Vagina (tissue), 2 donors: ENCODE measurements at regions not wholly inside any gene's neighbourhood (a gene's known extent, or its start where the extent isn't known, plus 50 kb on each side); places are given as distances from the start of the nearest gene placed in this dataset.
"Not testable (repeated sequence)": the region's sequence is repeated elsewhere in the genome, so short reads cannot be mapped to it uniquely, and the experiment has no call there.

Experiments used
- DNase-seq, 2 donors: peaks; one replicate each; pipeline ENCODE4 v3.0.0-alpha.2; 2017; ENCODE audit errors: extremely low spot score in 2 of 2
- H3K27ac ChIP-seq: fragments of 200-600 bp; sonication (generic); one replicate; pipeline ENCODE4 v1.5.1; 2019
- H3K27me3 ChIP-seq: fragments of 200-600 bp; sonication (generic); one replicate; pipeline ENCODE4 v1.5.1; 2019
- H3K36me3 ChIP-seq, 2 donors: fragments of 200-600 bp; sonication (generic); one replicate each; pipeline ENCODE4 v1.5.1; 2017 to 2019
- H3K4me1 ChIP-seq: fragments of 200-600 bp; sonication (generic); one replicate; pipeline ENCODE4 v1.5.1; 2019
- H3K4me3 ChIP-seq, 2 donors: fragments of 200-600 bp; sonication (generic); 1 replicate in 1 of 2; 2 replicates in 1 of 2; pipeline ENCODE4 v1.5.1; 2016 to 2019
- H3K9me3 ChIP-seq: fragments of 200-600 bp; sonication (generic); one replicate; pipeline ENCODE4 v1.5.1; 2019
- POLR2A ChIP-seq, 2 donors: fragments of 450-650 bp; IDR thresholded peaks; one replicate each; pipeline ENCODE4 v1.6.1; 2017; ENCODE audit warnings: antibody characterized with exemption in 2 of 2, mild to moderate bottlenecking in 2 of 2, moderate library complexity in 2 of 2
- POLR2AphosphoS5 ChIP-seq, 2 donors: sonication (generic); formaldehyde crosslinking; IDR thresholded peaks; one replicate each; pipeline ENCODE4 v1.9.0; 2017; ENCODE audit warnings: antibody characterized with exemption in 2 of 2, mild to moderate bottlenecking in 2 of 2, low read depth in 1 of 2; ENCODE audit not compliant: insufficient read depth in 1 of 2
- intact Hi-C: fragments of 100-400 bp; cut with DNase I; formaldehyde crosslinking; loops from one replicate; pipeline ENCODE4 v1.15.1; 2023
- TF ChIP-seq, protein P1 (sequence below), 3 experiments: fragments of 450-650 bp in 2 of 3; fragments of 200-600 bp in 1 of 3; sonication (generic) in 1 of 3; IDR thresholded peaks; one replicate each; pipeline ENCODE4 v1.5.1; 2017 to 2019; ENCODE audit warnings: antibody characterized with exemption in 3 of 3, mild to moderate bottlenecking in 2 of 3, moderate library complexity in 2 of 3

DNA sequence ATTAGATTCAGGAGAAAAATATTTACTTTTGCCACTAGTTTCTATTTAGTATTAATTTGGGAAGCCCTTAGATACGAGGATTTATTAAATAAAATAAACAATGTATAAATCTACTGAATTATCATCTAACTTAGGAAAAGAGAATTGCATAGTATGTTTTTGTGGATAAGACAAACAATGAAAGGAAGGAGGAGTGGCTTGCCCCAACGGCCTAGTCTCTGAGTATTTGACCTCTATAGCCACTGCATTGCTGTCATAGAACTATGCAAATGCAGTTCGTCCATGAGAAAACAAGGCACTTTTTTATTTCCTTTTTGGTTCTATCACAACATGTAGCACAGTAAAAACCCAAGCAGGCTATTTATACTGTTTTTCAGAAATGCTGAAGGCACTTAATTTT is 321.2 kb upstream of the CCNH start:
- intact Hi-C loops: no loop called here
- no peaks in the 10 kb centered on the region for H3K4me1 ChIP-seq
- no peak overlapping the region for H3K27ac ChIP-seq
- no peaks in the 10 kb centered on the region for H3K36me3 ChIP-seq
- H3K27me3 ChIP-seq: no peaks in the 10 kb centered on the region
- H3K9me3 ChIP-seq: no peaks in the 10 kb centered on the region
- DNase-seq: no peak
- no peak overlapping the region for H3K4me3 ChIP-seq
- no peak for TF ChIP-seq POLR2AphosphoS5 (IDR thresholded peaks at IDR 0.05; ENCODE audit: insufficient read depth in 1 of 2, low read depth in 1 of 2)
- TF ChIP-seq, protein P1, sequence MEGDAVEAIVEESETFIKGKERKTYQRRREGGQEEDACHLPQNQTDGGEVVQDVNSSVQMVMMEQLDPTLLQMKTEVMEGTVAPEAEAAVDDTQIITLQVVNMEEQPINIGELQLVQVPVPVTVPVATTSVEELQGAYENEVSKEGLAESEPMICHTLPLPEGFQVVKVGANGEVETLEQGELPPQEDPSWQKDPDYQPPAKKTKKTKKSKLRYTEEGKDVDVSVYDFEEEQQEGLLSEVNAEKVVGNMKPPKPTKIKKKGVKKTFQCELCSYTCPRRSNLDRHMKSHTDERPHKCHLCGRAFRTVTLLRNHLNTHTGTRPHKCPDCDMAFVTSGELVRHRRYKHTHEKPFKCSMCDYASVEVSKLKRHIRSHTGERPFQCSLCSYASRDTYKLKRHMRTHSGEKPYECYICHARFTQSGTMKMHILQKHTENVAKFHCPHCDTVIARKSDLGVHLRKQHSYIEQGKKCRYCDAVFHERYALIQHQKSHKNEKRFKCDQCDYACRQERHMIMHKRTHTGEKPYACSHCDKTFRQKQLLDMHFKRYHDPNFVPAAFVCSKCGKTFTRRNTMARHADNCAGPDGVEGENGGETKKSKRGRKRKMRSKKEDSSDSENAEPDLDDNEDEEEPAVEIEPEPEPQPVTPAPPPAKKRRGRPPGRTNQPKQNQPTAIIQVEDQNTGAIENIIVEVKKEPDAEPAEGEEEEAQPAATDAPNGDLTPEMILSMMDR (IDR thresholded peaks at IDR 0.05): no peak
- TF ChIP-seq POLR2A (IDR thresholded peaks at IDR 0.05): no peak

DNA sequence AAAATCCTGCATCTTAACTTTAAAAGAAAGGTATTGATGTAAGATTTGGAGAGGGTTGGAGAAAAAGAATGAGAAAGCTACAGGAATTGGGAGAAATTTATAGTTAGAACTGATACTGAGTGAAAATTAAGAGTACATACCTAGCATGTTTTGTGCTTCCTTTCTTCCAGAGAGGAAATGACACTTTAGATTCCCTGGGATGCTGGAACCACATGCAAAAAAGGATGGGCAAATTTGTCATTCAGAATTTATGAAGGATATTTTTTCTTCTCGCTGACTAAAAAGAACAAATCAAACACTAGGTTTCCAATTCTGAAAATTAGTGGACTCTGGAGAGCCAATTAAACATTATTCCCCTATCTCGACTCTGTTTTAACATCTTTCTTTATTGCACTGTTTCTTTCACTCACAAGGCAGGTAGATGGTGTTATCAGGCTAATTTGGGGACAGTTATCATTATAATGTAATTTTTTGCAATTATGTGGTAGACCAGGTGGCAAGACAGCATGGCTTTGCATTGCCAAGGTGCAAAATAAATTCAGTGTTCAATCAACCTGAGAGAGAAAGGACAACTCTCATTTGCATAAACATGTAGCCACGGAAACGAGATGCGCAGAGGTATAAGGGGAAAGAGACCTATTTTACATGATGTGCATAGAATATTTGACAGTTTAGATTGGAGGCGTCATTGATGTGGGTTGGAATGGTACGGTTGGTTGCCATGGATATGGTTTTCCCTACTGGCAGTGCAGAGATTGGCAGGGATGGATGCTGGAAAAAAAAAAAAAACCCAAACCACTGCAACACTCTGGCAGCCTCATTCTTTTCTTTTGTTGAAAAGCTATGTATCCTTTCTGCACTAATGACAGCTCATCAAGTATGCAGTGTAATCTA is 320.4 kb upstream of the CCNH start:
- TF ChIP-seq, protein P1 (IDR thresholded peaks at IDR 0.05): no peak
- TF ChIP-seq POLR2AphosphoS5 (IDR thresholded peaks at IDR 0.05; ENCODE audit: insufficient read depth in 1 of 2, low read depth in 1 of 2) (no peak), POLR2A (IDR thresholded peaks at IDR 0.05) (no peak)
- intact Hi-C loops: no loop called here

DNA sequence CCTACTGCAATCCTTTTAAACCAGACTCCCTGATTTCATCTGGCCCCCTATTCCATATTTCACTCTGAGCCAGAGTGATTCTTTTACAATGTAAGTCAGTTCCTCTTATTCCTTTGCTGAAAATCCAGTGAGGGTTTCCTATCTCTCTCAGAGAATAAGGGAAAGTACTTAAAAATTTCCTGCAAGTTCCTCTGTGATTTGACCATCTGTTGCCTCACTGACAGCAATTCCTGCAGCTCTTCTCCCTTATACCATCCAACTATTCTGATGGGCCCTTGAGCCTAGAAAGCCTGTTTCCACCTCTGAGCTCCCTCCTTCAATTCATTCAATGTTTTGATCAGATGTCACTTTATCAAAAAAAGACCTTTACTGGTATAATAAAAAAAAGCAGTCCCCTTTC is 317.1 kb upstream of the CCNH start:
- DNase-seq: no peak
- Histone ChIP-seq H3K27ac (no peak overlapping the region), H3K27me3 (no peaks in the 10 kb centered on the region), H3K4me3 (no peak overlapping the region), H3K36me3 (no peaks in the 10 kb centered on the region), H3K9me3 (no peaks in the 10 kb centered on the region), H3K4me1 (no peaks in the 10 kb centered on the region)
- intact Hi-C loops: no loop called here
- TF ChIP-seq POLR2A (IDR thresholded peaks at IDR 0.05) (no peak), POLR2AphosphoS5 (IDR thresholded peaks at IDR 0.05; ENCODE audit: insufficient read depth in 1 of 2, low read depth in 1 of 2) (no peak)
- TF ChIP-seq, protein P1 (IDR thresholded peaks at IDR 0.05): no peak

More for the DNA sequence above, 320.4 kb upstream of the CCNH start:
- Histone ChIP-seq H3K36me3 (no peaks in the 10 kb centered on the region), H3K27me3 (no peaks in the 10 kb centered on the region), H3K4me1 (no peaks in the 10 kb centered on the region), H3K27ac (no peak overlapping the region), H3K9me3 (no peaks in the 10 kb centered on the region), H3K4me3 (no peak overlapping the region)
- no peak for DNase-seq

DNA sequence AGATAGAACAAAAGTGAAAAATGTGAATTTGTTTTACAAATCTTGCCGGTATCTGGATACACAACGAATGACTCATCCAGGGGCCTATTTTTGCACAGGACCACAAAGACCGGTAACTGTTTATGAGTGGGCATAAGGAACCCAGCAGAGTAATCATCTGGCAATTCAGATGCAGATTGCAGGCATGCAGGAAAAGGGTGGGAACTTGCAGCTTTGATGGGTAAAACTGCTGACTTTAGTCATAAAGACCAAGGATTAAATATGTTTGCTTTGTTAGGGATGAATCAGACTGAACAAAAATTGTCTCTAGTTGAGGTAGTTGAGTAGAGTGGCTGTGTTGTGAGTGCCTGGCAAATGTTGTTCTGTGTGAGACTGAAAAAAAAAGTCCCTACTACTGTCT is 309.6 kb upstream of the CCNH start:
- Histone ChIP-seq H3K27ac (no peak overlapping the region), H3K9me3 (no peaks in the 10 kb centered on the region), H3K36me3 (no peaks in the 10 kb centered on the region), H3K4me3 (no peak overlapping the region), H3K4me1 (no peaks in the 10 kb centered on the region), H3K27me3 (no peaks in the 10 kb centered on the region)
- no peak for TF ChIP-seq POLR2A (IDR thresholded peaks at IDR 0.05)
- TF ChIP-seq POLR2AphosphoS5 (IDR thresholded peaks at IDR 0.05; ENCODE audit: insufficient read depth in 1 of 2, low read depth in 1 of 2): no peak
- TF ChIP-seq, protein P1 (IDR thresholded peaks at IDR 0.05): no peak
- no peak for DNase-seq
- intact Hi-C loops: no loop called here

DNA sequence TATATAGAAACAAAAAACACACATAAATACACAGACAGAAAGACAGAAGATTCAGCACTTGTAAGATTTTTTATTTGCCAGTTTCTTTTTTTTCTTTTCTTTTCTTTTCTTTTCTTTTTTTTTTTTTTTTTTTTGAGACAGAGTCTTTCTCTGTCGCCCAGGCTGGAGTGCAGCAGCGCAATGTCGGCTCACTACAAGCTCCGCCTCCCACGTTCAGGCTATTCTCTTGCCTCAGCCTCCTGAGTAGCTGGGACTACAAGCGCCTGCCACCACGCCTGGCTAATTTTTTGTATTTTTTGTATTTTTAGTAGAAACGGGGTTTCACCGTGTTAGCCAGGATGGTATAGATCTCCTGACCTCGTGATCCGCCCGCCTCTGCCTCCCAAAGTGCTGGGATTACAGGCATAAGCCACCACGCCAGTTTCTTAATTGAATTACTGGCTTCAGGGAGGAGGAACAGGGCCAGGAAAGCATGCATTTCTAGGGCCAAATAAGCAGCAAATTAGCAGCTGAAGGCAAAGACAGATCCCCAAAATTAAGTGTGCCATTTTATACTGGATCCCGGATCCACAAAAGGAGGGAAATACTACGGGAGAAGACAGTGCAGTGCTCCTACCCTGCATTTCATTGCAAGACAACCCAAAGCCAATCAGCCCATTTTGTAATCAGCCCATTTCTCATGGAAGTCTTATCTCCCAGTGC is 305.6 kb upstream of the CCNH start:
- H3K36me3 ChIP-seq, DNase-seq, H3K4me1 ChIP-seq, H3K4me3 ChIP-seq, H3K27ac ChIP-seq, intact Hi-C loops, H3K27me3 ChIP-seq, H3K9me3 ChIP-seq: not testable (repeated sequence)
